Cardiac fibroblast (primary cell): ENCODE measurements at regions not wholly inside any gene's neighbourhood (a gene's known extent, or its start where the extent isn't known, plus 50 kb on each side); places are given as distances from the start of the nearest gene placed in this dataset.
A peak's percentile ranks its signal among the peaks of the same experiment; 100 is the strongest.

ENCODE experiments used
- DNase-seq, 2 donors: peaks; one replicate each; pipeline versions ENCODE4 v3.0.0 to v3.0.0-alpha.2; 2010; ENCODE audit warnings: low read depth in 2 of 2
- H3K4me3 ChIP-seq, 2 donors: replicated peaks in 1 of 2; 1 replicate in 1 of 2; 2 replicates in 1 of 2; pipeline ENCODE4 v1.5.1; 2011; ENCODE audit warnings: low read depth in 2 of 2, low read length in 2 of 2, mild to moderate bottlenecking in 2 of 2, moderate library complexity in 1 of 2
- CTCF ChIP-seq: IDR thresholded peaks from one replicate; pipeline ENCODE4 v1.5.1; 2011; ENCODE audit warnings: low read depth, mild to moderate bottlenecking, low read length, inconsistent platforms

GRCh38 chr9:107980984-107981383 is 491.4 kb upstream of the KLF4 start:
- no peak for DNase-seq
- no peak overlapping the region for H3K4me3 ChIP-seq
- TF ChIP-seq CTCF: no peak

- no peak for TF ChIP-seq CTCF
- DNase-seq: peak; percentile 8 to 66
- H3K4me3 ChIP-seq: no peak overlapping the region
Measured at GRCh38 chr9:107976767-107977166, 487.2 kb upstream of the KLF4 start.

- DNase-seq: peak in 1 of 2 donors; percentile 22
- H3K4me3 ChIP-seq: no peak overlapping the region
- TF ChIP-seq CTCF: no peak
Measured at GRCh38 chr9:107975426-107976010, 485.9 kb upstream of the KLF4 start.

GRCh38 chr9:107973451-107973850 is 483.9 kb upstream of the KLF4 start:
- no peak overlapping the region for H3K4me3 ChIP-seq
- DNase-seq: no peak
- TF ChIP-seq CTCF: no peak

- no peak overlapping the region for H3K4me3 ChIP-seq
- TF ChIP-seq CTCF: no peak
- DNase-seq: no peak
Measured at GRCh38 chr9:107972346-107972745, 482.8 kb upstream of the KLF4 start.

- DNase-seq: peak in 1 of 2 donors; percentile 21
- no peak overlapping the region for H3K4me3 ChIP-seq
- TF ChIP-seq CTCF: no peak
Measured at GRCh38 chr9:107971241-107971640, 481.7 kb upstream of the KLF4 start.

- H3K4me3 ChIP-seq: no peak overlapping the region
- no peak for TF ChIP-seq CTCF
- DNase-seq: no peak
Measured at GRCh38 chr9:107970726-107971125, 481.2 kb upstream of the KLF4 start.
